ENCODE measurements at regions not wholly inside any gene's neighbourhood (a gene's known extent, or its start where the extent isn't known, plus 50 kb on each side); places are given as distances from the start of the nearest gene placed in this dataset.
"Not testable (repeated sequence)": the region's sequence is repeated elsewhere in the genome, so short reads cannot be mapped to it uniquely, and the experiment has no call there.

- not testable (repeated sequence) for DNase-seq
Measured at GRCh38 chr5:87212183-87212582, 55.5 kb upstream of the RASA1 start.

GRCh38 chr5:87217480-87217879, 50.2 kb upstream of the RASA1 start:
- not testable (repeated sequence) for DNase-seq

Data from NCI-H446 (cell line).